Trophoblast cell (in vitro differentiated cells and primary cell): ENCODE measurements at regions not wholly inside any gene's neighbourhood (a gene's known extent, or its start where the extent isn't known, plus 50 kb on each side); places are given as distances from the start of the nearest gene placed in this dataset.
"Not testable (repeated sequence)": the region's sequence is repeated elsewhere in the genome, so short reads cannot be mapped to it uniquely, and the experiment has no call there.

Experiments
- DNase-seq, 2 donors: peaks; one replicate each; pipeline ENCODE4 v3.0.0-alpha.2; 2016
- H2AFZ ChIP-seq: 2 replicates; pipeline ENCODE4 v1.6.1; 2013; ENCODE audit warnings: low read length, moderate library complexity, mild to moderate bottlenecking; ENCODE audit not compliant: insufficient read depth, poor library complexity
- H2AK5ac ChIP-seq: 2 replicates; pipeline ENCODE4 v1.6.1; 2013; ENCODE audit warnings: mild to moderate bottlenecking, low read length
- H2BK120ac ChIP-seq: 2 replicates; pipeline ENCODE4 v1.6.1; 2013; ENCODE audit warnings: low read length, mild to moderate bottlenecking, moderate library complexity; ENCODE audit not compliant: insufficient read depth, poor library complexity
- H2BK12ac ChIP-seq: 2 replicates; pipeline ENCODE4 v1.6.1; 2013; ENCODE audit warnings: mild to moderate bottlenecking, low read length, moderate library complexity
- H2BK5ac ChIP-seq: 2 replicates; pipeline ENCODE4 v1.6.1; 2013; ENCODE audit warnings: low read length, low read depth, moderate library complexity, mild to moderate bottlenecking; ENCODE audit not compliant: poor library complexity
- H3K14ac ChIP-seq: 2 replicates; pipeline ENCODE4 v1.6.1; 2013; ENCODE audit warnings: mild to moderate bottlenecking, low read length
- H3K18ac ChIP-seq: 2 replicates; pipeline ENCODE4 v1.6.1; 2013; ENCODE audit warnings: mild to moderate bottlenecking, low read length
- H3K23ac ChIP-seq: 2 replicates; pipeline ENCODE4 v1.6.1; 2013; ENCODE audit warnings: low read length
- H3K27ac ChIP-seq: 2 replicates; pipeline ENCODE4 v1.5.1; 2013; ENCODE audit warnings: low read depth, mild to moderate bottlenecking, inconsistent platforms, low read length, moderate library complexity
- H3K27me3 ChIP-seq: 2 replicates; pipeline ENCODE4 v1.6.1; 2013; ENCODE audit warnings: inconsistent platforms, mild to moderate bottlenecking, low read length, moderate library complexity; ENCODE audit not compliant: insufficient read depth
- H3K36me3 ChIP-seq, 2 experiments: 1 replicate in 1 of 2; 2 replicates in 1 of 2; pipeline ENCODE4 v1.6.1; 2013; ENCODE audit warnings: low read length in 2 of 2, mild to moderate bottlenecking in 2 of 2, moderate library complexity in 1 of 2; ENCODE audit not compliant: insufficient read depth in 2 of 2, control insufficient read depth in 1 of 2
- H3K4ac ChIP-seq: 2 replicates; pipeline ENCODE4 v1.6.1; 2013; ENCODE audit warnings: low read depth, mild to moderate bottlenecking, low read length, moderate library complexity
- H3K4me1 ChIP-seq, 2 experiments: 1 replicate in 1 of 2; 2 replicates in 1 of 2; pipeline ENCODE4 v1.6.1; 2013; ENCODE audit warnings: low read length in 2 of 2, mild to moderate bottlenecking in 2 of 2, moderate library complexity in 1 of 2; ENCODE audit not compliant: insufficient read depth in 2 of 2, control insufficient read depth in 1 of 2
- H3K4me2 ChIP-seq: 2 replicates; pipeline ENCODE4 v1.6.1; 2013; ENCODE audit warnings: inconsistent platforms, mild to moderate bottlenecking, low read length, moderate library complexity
- H3K4me3 ChIP-seq: 2 replicates; pipeline ENCODE4 v1.5.1; 2013; ENCODE audit warnings: mild to moderate bottlenecking, low read depth, low read length, inconsistent platforms
- H3K79me1 ChIP-seq: one replicate; pipeline ENCODE4 v1.6.1; 2013; ENCODE audit warnings: low read length
- H3K79me2 ChIP-seq: 2 replicates; pipeline ENCODE4 v1.6.1; 2013; ENCODE audit warnings: low read length, mild to moderate bottlenecking; ENCODE audit not compliant: control insufficient read depth, insufficient read depth, poor library complexity
- H3K9ac ChIP-seq: 2 replicates; pipeline ENCODE4 v1.6.1; 2013; ENCODE audit warnings: mild to moderate bottlenecking, low read length
- H3K9me3 ChIP-seq: 2 replicates; pipeline ENCODE4 v1.6.1; 2013; ENCODE audit warnings: low read depth, mild to moderate bottlenecking, control low read depth, inconsistent platforms, low read length; ENCODE audit not compliant: insufficient read depth
- H4K12ac ChIP-seq: 2 replicates; pipeline ENCODE4 v1.6.1; 2013; ENCODE audit warnings: low read depth, mild to moderate bottlenecking, low read length, moderate library complexity
- H4K8ac ChIP-seq: 2 replicates; pipeline ENCODE4 v1.6.1; 2013; ENCODE audit warnings: low read depth, mild to moderate bottlenecking, low read length, moderate library complexity
- H4K91ac ChIP-seq: one replicate; pipeline ENCODE4 v1.6.1; 2013; ENCODE audit warnings: low read depth, mild to moderate bottlenecking, low read length, moderate library complexity
- WGBS: extraction: QIAGEN DNeasy Blood & Tissue Kit; methylation state at CpG from one replicate; pipeline ENCODE4 v1.1.7; 2013; ENCODE audit warnings: missing lambda C conversion rate; ENCODE audit not compliant: insufficient read length, insufficient coverage; ENCODE audit errors: extremely low coverage; 5-methylcytosine and 5-hydroxymethylcytosine counted together

DNA sequence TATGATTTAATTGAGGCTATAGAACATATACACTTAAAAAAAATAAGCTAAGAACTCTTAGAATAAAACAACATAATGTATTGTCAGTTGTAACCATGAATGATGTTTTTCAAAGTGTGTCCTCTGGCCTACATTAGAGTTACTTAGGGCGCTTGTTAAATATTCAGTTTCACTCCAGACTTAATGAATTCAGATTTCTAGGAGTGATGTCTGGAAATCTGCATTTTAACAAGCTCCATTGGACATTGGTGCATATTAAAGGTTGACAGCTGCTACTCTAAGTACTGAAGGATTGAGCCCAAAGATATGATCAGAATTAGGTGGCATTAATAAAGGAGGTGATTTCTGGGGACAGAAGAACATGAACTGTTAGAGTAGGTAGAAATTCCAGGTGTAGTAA, 66.9 kb upstream of the LRRC37A2 start:
- not testable (repeated sequence) for H4K8ac ChIP-seq, H3K27me3 ChIP-seq, H3K9ac ChIP-seq, H3K4me1 ChIP-seq, H3K4me2 ChIP-seq, DNase-seq, H2BK120ac ChIP-seq, H3K23ac ChIP-seq, H4K12ac ChIP-seq, H2BK5ac ChIP-seq, H3K36me3 ChIP-seq, H2BK12ac ChIP-seq, H3K4ac ChIP-seq, H3K27ac ChIP-seq, H3K79me2 ChIP-seq, H3K14ac ChIP-seq, H3K9me3 ChIP-seq, H2AFZ ChIP-seq, H3K79me1 ChIP-seq, H3K4me3 ChIP-seq, H2AK5ac ChIP-seq, H3K18ac ChIP-seq, H4K91ac ChIP-seq
- WGBS: no CpG with 5 or more reads among the region's 1 CpG

DNA sequence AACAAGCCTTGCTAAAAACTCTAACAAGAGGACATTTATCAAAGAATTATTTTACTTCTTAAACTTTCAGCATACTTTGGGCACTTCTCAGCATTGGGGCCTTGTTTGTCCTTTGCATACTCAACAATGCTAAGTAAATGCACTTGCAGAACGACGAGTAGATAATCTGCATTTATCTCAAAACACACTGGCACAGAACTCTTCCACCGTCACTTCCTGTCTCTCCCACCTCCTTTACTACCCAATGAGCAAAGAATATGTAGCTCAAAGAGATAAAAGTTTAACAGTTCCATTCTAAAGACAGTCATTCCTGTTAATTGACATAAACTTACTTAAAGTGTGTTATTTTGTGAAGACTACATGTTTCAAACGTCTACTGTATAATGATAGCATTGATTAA, 70.1 kb upstream of the LRRC37A2 start:
- not testable (repeated sequence) for H3K23ac ChIP-seq, H4K8ac ChIP-seq, H3K9me3 ChIP-seq

GRCh38 chr17:46440665-46441064, 71.6 kb upstream of the LRRC37A2 start:
- H3K14ac ChIP-seq, H3K4me3 ChIP-seq, H2BK120ac ChIP-seq, H3K36me3 ChIP-seq, DNase-seq, H4K12ac ChIP-seq, H3K4me2 ChIP-seq, H2BK12ac ChIP-seq, H3K79me1 ChIP-seq, H3K9me3 ChIP-seq, H4K91ac ChIP-seq, H3K27me3 ChIP-seq, H3K9ac ChIP-seq, H3K23ac ChIP-seq, H3K4me1 ChIP-seq, H3K27ac ChIP-seq, H4K8ac ChIP-seq, H3K4ac ChIP-seq, H3K79me2 ChIP-seq, H2BK5ac ChIP-seq, H3K18ac ChIP-seq, H2AFZ ChIP-seq, H2AK5ac ChIP-seq: not testable (repeated sequence)
- no CpG with 5 or more reads among the region's 5 CpGs for WGBS

More for the DNA sequence above, 70.1 kb upstream of the LRRC37A2 start:
- not testable (repeated sequence) for H3K9ac ChIP-seq, H2BK120ac ChIP-seq, DNase-seq, H3K36me3 ChIP-seq, H3K4me1 ChIP-seq, H3K14ac ChIP-seq, H3K27me3 ChIP-seq, H2BK5ac ChIP-seq, H4K91ac ChIP-seq, H3K79me1 ChIP-seq, H2AFZ ChIP-seq, H2AK5ac ChIP-seq, H4K12ac ChIP-seq, H2BK12ac ChIP-seq, H3K79me2 ChIP-seq, H3K18ac ChIP-seq, H3K27ac ChIP-seq, H3K4ac ChIP-seq, H3K4me2 ChIP-seq, H3K4me3 ChIP-seq
- no CpG with 5 or more reads among the region's 4 CpGs for WGBS

DNA sequence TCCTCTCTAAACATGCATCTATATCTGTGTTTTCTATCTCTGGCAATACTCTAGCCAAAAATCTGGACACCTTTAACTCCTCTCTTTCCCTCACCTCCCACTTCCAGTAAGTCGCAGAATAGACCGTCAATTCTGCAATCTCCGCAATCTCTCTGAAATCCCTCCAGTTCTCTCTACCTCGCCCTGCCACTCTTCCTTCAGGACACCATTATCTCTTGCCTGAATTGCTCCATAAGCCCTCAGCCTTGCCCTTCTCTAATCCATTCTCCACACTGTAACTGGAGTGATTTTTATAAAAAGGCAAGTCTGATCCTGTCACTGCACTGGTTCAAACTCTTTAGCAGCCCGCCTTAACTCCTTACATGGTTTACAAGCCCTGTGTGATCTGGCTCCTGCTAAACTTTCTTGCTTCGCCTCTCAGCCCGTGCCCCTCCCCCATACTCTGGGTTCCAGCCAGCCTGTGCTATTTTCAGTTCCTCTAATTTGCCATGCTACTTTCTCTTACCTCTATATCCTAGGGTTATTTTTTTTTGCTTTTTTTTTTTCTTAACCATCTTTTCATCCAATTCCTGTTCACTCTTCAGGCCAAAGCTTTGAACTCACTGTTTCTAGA, 73.0 kb upstream of the ARL17B start:
- H3K36me3 ChIP-seq, H2BK5ac ChIP-seq, H2BK120ac ChIP-seq, H2BK12ac ChIP-seq, H3K27ac ChIP-seq, H3K4ac ChIP-seq, H3K9me3 ChIP-seq, H3K14ac ChIP-seq, H3K4me1 ChIP-seq, H3K4me2 ChIP-seq, H4K91ac ChIP-seq, H3K18ac ChIP-seq, H3K79me2 ChIP-seq, H3K27me3 ChIP-seq, H2AFZ ChIP-seq, H4K8ac ChIP-seq, H3K23ac ChIP-seq, H2AK5ac ChIP-seq, H4K12ac ChIP-seq, DNase-seq, H3K79me1 ChIP-seq, H3K4me3 ChIP-seq, H3K9ac ChIP-seq: not testable (repeated sequence)
- WGBS: no CpG with 5 or more reads among the region's 7 CpGs
